GM13977 (cell line): ENCODE measurements at regions not wholly inside any gene's neighbourhood (a gene's known extent, or its start where the extent isn't known, plus 50 kb on each side); places are given as distances from the start of the nearest gene placed in this dataset.

Source experiments
- DNase-seq: peaks from one replicate; pipeline ENCODE4 v3.0.0; 2012; ENCODE audit warnings: low spot score
- in situ Hi-C: fragments of 300-500 bp; cut with MboI; formaldehyde crosslinking; loops from one replicate; pipeline ENCODE4 v1.12.0; 2022; ENCODE audit warnings: low sequenced_read_pairs, low pct_unique_long_range_greater_than_20kb, mixed read lengths, inconsistent platforms; ENCODE audit not compliant: unreplicated experiment
- TF ChIP-seq, protein P1 (sequence below): IDR thresholded peaks from 2 replicates; pipeline ENCODE4 v1.5.1; 2012; ENCODE audit warnings: mild to moderate bottlenecking, control low read depth; ENCODE audit not compliant: insufficient read depth; ENCODE audit errors: extremely low read depth, missing control alignments

DNA sequence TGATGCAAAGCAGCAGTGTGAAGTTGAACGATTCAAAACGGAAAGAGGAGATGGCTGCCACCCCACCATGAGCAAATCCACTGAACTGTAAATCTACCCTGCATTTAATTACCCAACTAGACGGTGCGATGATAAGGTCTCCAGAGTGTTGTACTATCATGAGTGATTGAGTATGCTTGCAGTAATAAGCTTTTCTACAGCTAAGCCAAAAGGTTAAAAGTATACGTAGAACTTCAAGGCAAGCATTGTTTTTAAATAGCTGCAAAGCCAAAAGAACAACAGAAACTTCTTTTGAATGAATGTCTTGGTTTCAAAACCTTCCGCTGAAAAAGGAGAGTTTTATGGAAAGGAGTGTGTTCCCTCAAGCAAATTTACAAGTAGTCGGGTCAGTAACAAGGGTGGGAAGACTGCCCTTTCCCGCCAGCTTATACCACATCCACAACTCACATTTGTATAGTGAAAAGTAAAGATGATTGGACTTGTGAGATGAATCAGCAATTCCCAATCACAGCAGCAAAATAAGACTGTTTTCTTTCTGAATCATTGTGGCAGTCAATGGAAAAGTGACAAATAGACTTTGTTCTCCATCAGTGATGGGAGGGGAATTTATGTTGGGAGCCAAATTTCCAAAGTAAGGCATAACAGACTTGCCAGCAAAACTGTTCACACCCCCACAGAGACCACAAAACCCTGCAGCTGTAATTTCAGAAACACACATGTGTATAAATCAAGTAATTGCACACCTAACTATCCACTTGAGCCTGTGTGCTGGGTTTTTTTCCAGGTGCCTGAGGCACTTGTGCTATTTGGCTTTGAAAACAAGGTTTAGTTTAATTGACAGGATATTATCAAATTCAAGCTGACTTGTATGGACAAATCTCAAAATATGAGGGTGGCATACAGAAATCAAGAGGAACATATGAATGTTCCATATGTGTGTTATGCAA, 407.7 kb upstream of the GRAMD2B start:
- DNase-seq = no peak
- TF ChIP-seq, protein P1, sequence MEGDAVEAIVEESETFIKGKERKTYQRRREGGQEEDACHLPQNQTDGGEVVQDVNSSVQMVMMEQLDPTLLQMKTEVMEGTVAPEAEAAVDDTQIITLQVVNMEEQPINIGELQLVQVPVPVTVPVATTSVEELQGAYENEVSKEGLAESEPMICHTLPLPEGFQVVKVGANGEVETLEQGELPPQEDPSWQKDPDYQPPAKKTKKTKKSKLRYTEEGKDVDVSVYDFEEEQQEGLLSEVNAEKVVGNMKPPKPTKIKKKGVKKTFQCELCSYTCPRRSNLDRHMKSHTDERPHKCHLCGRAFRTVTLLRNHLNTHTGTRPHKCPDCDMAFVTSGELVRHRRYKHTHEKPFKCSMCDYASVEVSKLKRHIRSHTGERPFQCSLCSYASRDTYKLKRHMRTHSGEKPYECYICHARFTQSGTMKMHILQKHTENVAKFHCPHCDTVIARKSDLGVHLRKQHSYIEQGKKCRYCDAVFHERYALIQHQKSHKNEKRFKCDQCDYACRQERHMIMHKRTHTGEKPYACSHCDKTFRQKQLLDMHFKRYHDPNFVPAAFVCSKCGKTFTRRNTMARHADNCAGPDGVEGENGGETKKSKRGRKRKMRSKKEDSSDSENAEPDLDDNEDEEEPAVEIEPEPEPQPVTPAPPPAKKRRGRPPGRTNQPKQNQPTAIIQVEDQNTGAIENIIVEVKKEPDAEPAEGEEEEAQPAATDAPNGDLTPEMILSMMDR = no peak
- in situ Hi-C loops = no loop called here

GRCh38 chr5:126016256-126016655, 407.0 kb upstream of the GRAMD2B start:
- no peak for DNase-seq
- in situ Hi-C loops = no loop called here
- TF ChIP-seq, protein P1 = no peak

DNA sequence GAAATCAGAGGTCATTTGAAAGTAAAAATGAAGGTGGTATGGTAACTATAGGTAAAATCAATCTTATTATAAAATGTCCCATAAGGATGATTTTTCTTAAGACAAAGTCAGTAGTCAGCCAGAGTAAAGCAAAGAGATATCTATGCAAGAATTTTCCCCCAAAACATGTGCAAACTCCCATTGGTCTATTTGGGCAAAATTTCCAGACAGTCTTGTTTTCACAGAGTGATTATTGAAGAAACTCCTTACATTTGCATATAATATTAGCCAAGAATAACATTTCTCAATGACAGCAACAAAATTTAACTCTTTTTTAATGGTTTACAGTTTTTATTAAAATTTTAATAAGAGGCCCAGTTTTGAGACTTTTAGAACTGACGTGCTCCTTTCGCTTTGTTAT, 406.1 kb upstream of the GRAMD2B start:
- in situ Hi-C loops = no loop called here
- TF ChIP-seq, protein P1 = no peak
- DNase-seq = no peak

DNA sequence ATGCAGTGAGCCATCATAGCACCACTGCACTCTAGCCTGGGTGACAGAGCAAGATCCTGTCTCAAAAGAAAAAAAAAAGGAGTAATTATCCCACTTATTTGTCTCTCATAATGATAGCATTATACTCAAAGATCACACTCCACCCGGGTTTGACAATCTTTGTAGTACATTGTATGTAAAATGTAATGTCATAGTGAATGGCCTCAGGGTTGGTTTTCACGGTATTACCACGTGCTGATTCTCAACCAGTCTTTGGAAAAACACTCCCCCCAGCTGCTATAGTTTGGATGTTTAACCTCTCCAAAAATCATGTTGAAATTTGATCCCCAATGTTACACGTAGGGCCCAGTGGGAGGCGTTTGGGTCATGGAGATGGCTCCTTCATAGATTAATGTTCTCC, 402.4 kb upstream of the GRAMD2B start:
- in situ Hi-C loops = no loop called here
- no peak for DNase-seq
- TF ChIP-seq, protein P1 = no peak

DNA sequence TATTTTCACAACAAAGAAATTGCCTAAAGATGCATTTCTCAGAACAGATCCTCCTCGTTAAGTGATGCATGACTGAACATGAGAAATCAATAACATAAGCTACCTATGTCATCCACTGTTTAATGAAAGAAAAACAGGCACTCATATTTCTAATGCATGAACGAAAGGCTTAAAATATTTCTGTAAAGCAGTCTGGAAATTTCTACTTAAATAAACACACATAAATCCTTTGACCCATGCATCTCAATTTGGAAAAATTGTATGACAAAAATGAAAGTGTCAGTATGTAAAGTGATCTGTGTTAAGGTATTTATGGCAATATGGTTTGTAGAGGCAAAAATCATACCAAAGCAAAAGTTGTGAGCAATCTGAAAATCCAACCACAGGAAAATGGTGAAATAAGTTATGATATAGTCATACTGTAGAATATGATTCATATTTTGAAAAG, 399.2 kb upstream of the GRAMD2B start:
- TF ChIP-seq, protein P1 = no peak
- no peak for DNase-seq
- in situ Hi-C loops = no loop called here

DNA sequence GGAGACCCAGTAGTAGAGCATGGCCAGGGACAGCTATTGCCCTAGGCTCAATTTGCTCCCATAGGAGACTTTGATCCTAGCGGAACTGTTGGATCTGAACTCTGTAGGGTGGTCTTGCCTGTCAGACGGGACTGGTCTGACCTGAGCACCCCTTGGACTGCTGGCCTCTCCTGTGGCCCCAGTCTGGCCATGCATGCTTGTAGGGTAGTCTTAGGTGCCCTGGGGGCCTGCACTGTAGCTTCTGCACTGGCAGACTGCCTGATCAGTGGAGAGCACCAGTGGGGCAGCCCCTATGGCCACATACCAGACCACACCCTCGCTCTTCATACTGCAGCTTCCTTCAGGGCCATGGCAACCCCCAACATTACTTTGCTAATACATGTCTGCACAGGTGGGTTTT, 396.1 kb upstream of the GRAMD2B start:
- TF ChIP-seq, protein P1 = no peak
- in situ Hi-C loops = no loop called here
- no peak for DNase-seq
